ENCODE measurements at regions not wholly inside any gene's neighbourhood (a gene's known extent, or its start where the extent isn't known, plus 50 kb on each side); places are given as distances from the start of the nearest gene placed in this dataset.

- no peaks in the 10 kb centered on the region for H3K9me3 ChIP-seq (ENCODE audit: low read depth)
- H3K4me3 Mint-ChIP-seq, result no peak overlapping the region
- H3K4me1 Mint-ChIP-seq, result peaks cover 8% of the 10 kb centered on the region
- no peaks in the 10 kb centered on the region for H3K79me2 ChIP-seq (ENCODE audit: low read depth)
- H3K36me3 Mint-ChIP-seq, result no peaks in the 10 kb centered on the region
- H3K27me3 Mint-ChIP-seq (ENCODE audit: insufficient read depth, low read depth), result peaks cover 21% of the 10 kb centered on the region
- TF ChIP-seq CTCF (IDR thresholded peaks at IDR 0.05) (no peak), EZH2 (IDR thresholded peaks at IDR 0.05) (no peak), EZH2phosphoT487 (IDR thresholded peaks at IDR 0.05) (no peak)
- H3K27ac Mint-ChIP-seq, result no peak overlapping the region
- no peak overlapping the region for H3K9ac ChIP-seq
- no peaks in the 10 kb centered on the region for H3K4me1 ChIP-seq
- no peaks in the 10 kb centered on the region for H4K20me1 ChIP-seq (ENCODE audit: low read depth)
- H3F3A ChIP-seq (ENCODE audit: low read depth), result no peaks in the 10 kb centered on the region
- peaks cover 5% of the 10 kb centered on the region for H3K27me3 ChIP-seq
- no peak overlapping the region for H3K4me3 ChIP-seq
- H2AFZ ChIP-seq (replicated peaks), result no peak overlapping the region
- H3K9me3 Mint-ChIP-seq, result peaks cover 4% of the 10 kb centered on the region
- H3K36me3 ChIP-seq, result no peaks in the 10 kb centered on the region
- no peak overlapping the region for H3K4me2 ChIP-seq
- H3K27ac ChIP-seq, result no peak overlapping the region
- no peak for DNase-seq (ENCODE audit: low spot score)
These were observed 92.7 kb upstream of the PPP2R3B start for GRCh38 chrX:479273-479981.

- H3K9me3 Mint-ChIP-seq, result peaks cover 6% of the 10 kb centered on the region
- no peak for DNase-seq (ENCODE audit: low spot score)
These were observed 94.2 kb upstream of the PPP2R3B start for GRCh38 chrX:480861-481417.

GRCh38 chrX:482192-482701, 95.5 kb upstream of the PPP2R3B start:
- no peak overlapping the region for H3K27ac Mint-ChIP-seq
- Histone ChIP-seq H4K20me1 (ENCODE audit: low read depth) (no peaks in the 10 kb centered on the region), H3K4me1 (no peaks in the 10 kb centered on the region), H2AFZ (replicated peaks) (no peak overlapping the region), H3K9ac (no peak overlapping the region), H3K9me3 (ENCODE audit: low read depth) (no peaks in the 10 kb centered on the region), H3K79me2 (ENCODE audit: low read depth) (no peaks in the 10 kb centered on the region), H3K27ac (no peak overlapping the region), H3K36me3 (no peaks in the 10 kb centered on the region), H3K27me3 (peaks cover 5% of the 10 kb centered on the region), H3F3A (ENCODE audit: low read depth) (no peaks in the 10 kb centered on the region), H3K4me2 (no peak overlapping the region), H3K4me3 (no peak overlapping the region)
- no peak for TF ChIP-seq EZH2phosphoT487 (IDR thresholded peaks at IDR 0.05)
- H3K4me1 Mint-ChIP-seq, result peaks cover under 1% of the 10 kb centered on the region
- peaks cover 5% of the 10 kb centered on the region for H3K9me3 Mint-ChIP-seq
- DNase-seq (ENCODE audit: low spot score), result peak; percentile 24
- peaks cover 16% of the 10 kb centered on the region for H3K27me3 Mint-ChIP-seq (ENCODE audit: insufficient read depth, low read depth)
- H3K4me3 Mint-ChIP-seq, result no peak overlapping the region
- no peaks in the 10 kb centered on the region for H3K36me3 Mint-ChIP-seq

More at GRCh38 chrX:480861-481417, 94.2 kb upstream of the PPP2R3B start:
- no peaks in the 10 kb centered on the region for H3K9me3 ChIP-seq (ENCODE audit: low read depth)
- Mint-ChIP-seq H3K36me3 (no peaks in the 10 kb centered on the region), H3K27me3 (ENCODE audit: insufficient read depth, low read depth) (peaks cover 21% of the 10 kb centered on the region), H3K4me3 (no peak overlapping the region), H3K27ac (no peak overlapping the region), H3K4me1 (peaks cover 6% of the 10 kb centered on the region)
- no peak overlapping the region for H3K4me2 ChIP-seq
- H3K9ac ChIP-seq, result no peak overlapping the region
- H3K27me3 ChIP-seq, result peaks cover 5% of the 10 kb centered on the region
- H4K20me1 ChIP-seq (ENCODE audit: low read depth), result no peaks in the 10 kb centered on the region
- H3K4me1 ChIP-seq, result no peaks in the 10 kb centered on the region
- H3K4me3 ChIP-seq, result no peak overlapping the region
- no peaks in the 10 kb centered on the region for H3K36me3 ChIP-seq
- H3K27ac ChIP-seq, result no peak overlapping the region
- no peaks in the 10 kb centered on the region for H3K79me2 ChIP-seq (ENCODE audit: low read depth)
- TF ChIP-seq EZH2phosphoT487 (IDR thresholded peaks at IDR 0.05) (no peak), CTCF (IDR thresholded peaks at IDR 0.05) (no peak), EZH2 (IDR thresholded peaks at IDR 0.05) (no peak)
- H3F3A ChIP-seq (ENCODE audit: low read depth), result no peaks in the 10 kb centered on the region
- no peak overlapping the region for H2AFZ ChIP-seq (replicated peaks)

GRCh38 chrX:482702-483203, 96.0 kb upstream of the PPP2R3B start:
- H2AFZ ChIP-seq (replicated peaks), result no peak overlapping the region
- TF ChIP-seq EZH2 (IDR thresholded peaks at IDR 0.05) (no peak), EZH2phosphoT487 (IDR thresholded peaks at IDR 0.05) (no peak), CTCF (IDR thresholded peaks at IDR 0.05) (no peak)
- H3K4me2 ChIP-seq, result no peak overlapping the region
- H3K9ac ChIP-seq, result no peak overlapping the region
- no peak overlapping the region for H3K4me3 ChIP-seq
- H3K9me3 ChIP-seq (ENCODE audit: low read depth), result no peaks in the 10 kb centered on the region
- Mint-ChIP-seq H3K27ac (no peak overlapping the region), H3K4me3 (no peak overlapping the region), H3K4me1 (no peaks in the 10 kb centered on the region), H3K36me3 (no peaks in the 10 kb centered on the region), H3K9me3 (peaks cover 5% of the 10 kb centered on the region), H3K27me3 (ENCODE audit: insufficient read depth, low read depth) (peaks cover 15% of the 10 kb centered on the region)
- H3K79me2 ChIP-seq (ENCODE audit: low read depth), result no peaks in the 10 kb centered on the region
- no peaks in the 10 kb centered on the region for H3K4me1 ChIP-seq
- H3K36me3 ChIP-seq, result no peaks in the 10 kb centered on the region
- H3K27me3 ChIP-seq, result peaks cover 5% of the 10 kb centered on the region
- no peak overlapping the region for H3K27ac ChIP-seq
- DNase-seq (ENCODE audit: low spot score), result no peak
- no peaks in the 10 kb centered on the region for H4K20me1 ChIP-seq (ENCODE audit: low read depth)
- no peaks in the 10 kb centered on the region for H3F3A ChIP-seq (ENCODE audit: low read depth)

Data from neural progenitor cell (in vitro differentiated cells).